ENCODE measurements at regions not wholly inside any gene's neighbourhood (a gene's known extent, or its start where the extent isn't known, plus 50 kb on each side); places are given as distances from the start of the nearest gene placed in this dataset.
"Not testable (repeated sequence)": the region's sequence is repeated elsewhere in the genome, so short reads cannot be mapped to it uniquely, and the experiment has no call there.

- Histone ChIP-seq H3K36me3 (ENCODE audit: insufficient read depth, low read length) (no peaks in the 10 kb centered on the region), H3K4me1 (ENCODE audit: insufficient read depth, low read length) (peaks cover 13% of the 10 kb centered on the region), H3K9ac (ENCODE audit: low read depth, low read length) (no peak overlapping the region), H3K9me3 (ENCODE audit: control insufficient read depth, insufficient read depth, low read length) (no peaks in the 10 kb centered on the region; the same call in 1 of the 2 replicates)
Measured at GRCh38 chr10:84571146-84571545, 242.8 kb downstream of the CCSER2 start.

GRCh38 chr10:84574102-84574501, 245.7 kb downstream of the CCSER2 start:
- Histone ChIP-seq H3K36me3 (ENCODE audit: insufficient read depth, low read length) (no peaks in the 10 kb centered on the region), H3K9ac (ENCODE audit: low read depth, low read length) (no peak overlapping the region), H3K9me3 (ENCODE audit: control insufficient read depth, insufficient read depth, low read length) (no peaks in the 10 kb centered on the region; the same call in 1 of the 2 replicates), H3K4me1 (ENCODE audit: insufficient read depth, low read length) (no peaks in the 10 kb centered on the region)

GRCh38 chr10:84581976-84582375, 253.6 kb downstream of the CCSER2 start:
- H3K36me3 ChIP-seq (ENCODE audit: insufficient read depth, low read length): no peaks in the 10 kb centered on the region
- H3K9me3 ChIP-seq (ENCODE audit: control insufficient read depth, insufficient read depth, low read length): no peaks in the 10 kb centered on the region
- no peak overlapping the region for H3K9ac ChIP-seq (ENCODE audit: low read depth, low read length)
- H3K4me1 ChIP-seq (ENCODE audit: insufficient read depth, low read length): peaks cover under 1% of the 10 kb centered on the region; the same call in 1 of the 2 replicates

- peaks cover 16% of the 10 kb centered on the region for H3K4me1 ChIP-seq (ENCODE audit: insufficient read depth, low read length)
- H3K9me3 ChIP-seq (ENCODE audit: control insufficient read depth, insufficient read depth, low read length): no peaks in the 10 kb centered on the region
- no peak overlapping the region for H3K9ac ChIP-seq (ENCODE audit: low read depth, low read length)
- no peaks in the 10 kb centered on the region for H3K36me3 ChIP-seq (ENCODE audit: insufficient read depth, low read length)
Measured at GRCh38 chr10:84583501-84583900, 255.1 kb downstream of the CCSER2 start.

GRCh38 chr10:84587789-84588188, 259.4 kb downstream of the CCSER2 start:
- Histone ChIP-seq H3K4me1 (ENCODE audit: insufficient read depth, low read length) (peaks cover 18% of the 10 kb centered on the region), H3K36me3 (ENCODE audit: insufficient read depth, low read length) (no peaks in the 10 kb centered on the region), H3K9me3 (ENCODE audit: control insufficient read depth, insufficient read depth, low read length) (no peaks in the 10 kb centered on the region), H3K9ac (ENCODE audit: low read depth, low read length) (no peak overlapping the region)

GRCh38 chr10:84588426-84588825, 260.0 kb downstream of the CCSER2 start:
- no peak overlapping the region for H3K9ac ChIP-seq (ENCODE audit: low read depth, low read length)
- H3K4me1 ChIP-seq (ENCODE audit: insufficient read depth, low read length): peaks cover 18% of the 10 kb centered on the region
- H3K9me3 ChIP-seq (ENCODE audit: control insufficient read depth, insufficient read depth, low read length): no peaks in the 10 kb centered on the region
- H3K36me3 ChIP-seq (ENCODE audit: insufficient read depth, low read length): no peaks in the 10 kb centered on the region

- H3K4me1 ChIP-seq (ENCODE audit: insufficient read depth, low read length): peaks cover 18% of the 10 kb centered on the region
- no peaks in the 10 kb centered on the region for H3K9me3 ChIP-seq (ENCODE audit: control insufficient read depth, insufficient read depth, low read length)
- no peaks in the 10 kb centered on the region for H3K36me3 ChIP-seq (ENCODE audit: insufficient read depth, low read length)
- no peak overlapping the region for H3K9ac ChIP-seq (ENCODE audit: low read depth, low read length)
Measured at GRCh38 chr10:84588971-84589370, 260.6 kb downstream of the CCSER2 start.

GRCh38 chr10:84589526-84590205, 261.3 kb downstream of the CCSER2 start:
- Histone ChIP-seq H3K9ac (ENCODE audit: low read depth, low read length) (no peak overlapping the region), H3K4me1 (ENCODE audit: insufficient read depth, low read length) (peaks cover 18% of the 10 kb centered on the region)

GRCh38 chr10:84590327-84591193, 262.2 kb downstream of the CCSER2 start:
- H3K9me3 ChIP-seq (ENCODE audit: control insufficient read depth, insufficient read depth, low read length): no peaks in the 10 kb centered on the region
- H3K4me1 ChIP-seq (ENCODE audit: insufficient read depth, low read length): peaks cover 18% of the 10 kb centered on the region
- H3K9ac ChIP-seq (ENCODE audit: low read depth, low read length): no peak overlapping the region
- no peaks in the 10 kb centered on the region for H3K36me3 ChIP-seq (ENCODE audit: insufficient read depth, low read length)

More at GRCh38 chr10:84589526-84590205, 261.3 kb downstream of the CCSER2 start:
- Histone ChIP-seq H3K36me3 (ENCODE audit: insufficient read depth, low read length) (no peaks in the 10 kb centered on the region), H3K9me3 (ENCODE audit: control insufficient read depth, insufficient read depth, low read length) (no peaks in the 10 kb centered on the region)

- Histone ChIP-seq H3K4me1 (ENCODE audit: insufficient read depth, low read length) (peaks cover 2% of the 10 kb centered on the region), H3K36me3 (ENCODE audit: insufficient read depth, low read length) (no peaks in the 10 kb centered on the region), H3K9me3 (ENCODE audit: control insufficient read depth, insufficient read depth, low read length) (peaks cover 3% of the 10 kb centered on the region; the same call in 1 of the 2 replicates), H3K9ac (ENCODE audit: low read depth, low read length) (no peak overlapping the region)
Measured at GRCh38 chr10:84593506-84593905, 265.1 kb downstream of the CCSER2 start.

GRCh38 chr10:84596585-84596984, 268.2 kb downstream of the CCSER2 start:
- Histone ChIP-seq H3K36me3 (ENCODE audit: insufficient read depth, low read length) (no peaks in the 10 kb centered on the region), H3K9me3 (ENCODE audit: control insufficient read depth, insufficient read depth, low read length) (peaks cover 3% of the 10 kb centered on the region; the same call in 1 of the 2 replicates), H3K4me1 (ENCODE audit: insufficient read depth, low read length) (no peaks in the 10 kb centered on the region), H3K9ac (ENCODE audit: low read depth, low read length) (no peak overlapping the region)

- H3K9ac ChIP-seq (ENCODE audit: low read depth, low read length): no peak overlapping the region
- H3K9me3 ChIP-seq (ENCODE audit: control insufficient read depth, insufficient read depth, low read length): peaks cover 3% of the 10 kb centered on the region; the same call in 1 of the 2 replicates
- no peaks in the 10 kb centered on the region for H3K4me1 ChIP-seq (ENCODE audit: insufficient read depth, low read length)
- no peaks in the 10 kb centered on the region for H3K36me3 ChIP-seq (ENCODE audit: insufficient read depth, low read length)
Measured at GRCh38 chr10:84599254-84599653, 270.9 kb downstream of the CCSER2 start.

GRCh38 chr10:84600947-84601346, 272.6 kb downstream of the CCSER2 start:
- Histone ChIP-seq H3K9ac (ENCODE audit: low read depth, low read length) (no peak overlapping the region), H3K36me3 (ENCODE audit: insufficient read depth, low read length) (no peaks in the 10 kb centered on the region), H3K4me1 (ENCODE audit: insufficient read depth, low read length) (no peaks in the 10 kb centered on the region), H3K9me3 (ENCODE audit: control insufficient read depth, insufficient read depth, low read length) (peaks cover 3% of the 10 kb centered on the region; the same call in 1 of the 2 replicates)

GRCh38 chr10:84602543-84602942, 274.2 kb downstream of the CCSER2 start:
- H3K9ac ChIP-seq (ENCODE audit: low read depth, low read length): peak overlapping the region; percentile 37; the same call in 1 of the 2 replicates
- H3K4me1 ChIP-seq (ENCODE audit: insufficient read depth, low read length); H3K36me3 ChIP-seq (ENCODE audit: insufficient read depth, low read length); H3K9me3 ChIP-seq (ENCODE audit: control insufficient read depth, insufficient read depth, low read length): not testable (repeated sequence)

- H3K36me3 ChIP-seq (ENCODE audit: insufficient read depth, low read length): no peaks in the 10 kb centered on the region
- H3K9ac ChIP-seq (ENCODE audit: low read depth, low read length): no peak overlapping the region
- no peaks in the 10 kb centered on the region for H3K4me1 ChIP-seq (ENCODE audit: insufficient read depth, low read length)
- no peaks in the 10 kb centered on the region for H3K9me3 ChIP-seq (ENCODE audit: control insufficient read depth, insufficient read depth, low read length)
Measured at GRCh38 chr10:84603971-84604370, 275.6 kb downstream of the CCSER2 start.

Data from ES-I3 (cell line).